COLO668 (cell line): ENCODE measurements at regions not wholly inside any gene's neighbourhood (a gene's known extent, or its start where the extent isn't known, plus 50 kb on each side); places are given as distances from the start of the nearest gene placed in this dataset.
A peak's percentile ranks its signal among the peaks of the same experiment; 100 is the strongest.
"Not testable (repeated sequence)": the region's sequence is repeated elsewhere in the genome, so short reads cannot be mapped to it uniquely, and the experiment has no call there.

Experiments
- DNase-seq: peaks from one replicate; lab custom pipeline; 2025; ENCODE audit not compliant: unreplicated experiment; lab: John Stamatoyannopoulos, UW

- DNase-seq: no peak
Measured at GRCh38 chrX:74085642-74086236, 218.2 kb upstream of the ZCCHC13 start.

GRCh38 chrX:74080165-74080564, 223.8 kb upstream of the ZCCHC13 start:
- DNase-seq: no peak

- no peak for DNase-seq
Measured at GRCh38 chrX:74065831-74066390, 213.4 kb upstream of the XIST start.

- DNase-seq: no peak
Measured at GRCh38 chrX:74063426-74064155, 211.1 kb upstream of the XIST start.

- DNase-seq: no peak
Measured at GRCh38 chrX:74061879-74062278, 209.4 kb upstream of the XIST start.

- no peak for DNase-seq
Measured at GRCh38 chrX:74049126-74049525, 196.6 kb upstream of the XIST start.

GRCh38 chrX:74034066-74034465, 181.6 kb upstream of the XIST start:
- DNase-seq: not testable (repeated sequence)

- DNase-seq: not testable (repeated sequence)
Measured at GRCh38 chrX:74031527-74031926, 179.0 kb upstream of the XIST start.

- not testable (repeated sequence) for DNase-seq
Measured at GRCh38 chrX:74030766-74031165, 178.3 kb upstream of the XIST start.

- DNase-seq: not testable (repeated sequence)
Measured at GRCh38 chrX:74025145-74025544, 172.6 kb upstream of the XIST start.

- DNase-seq: no peak
Measured at GRCh38 chrX:74023203-74023602, 170.7 kb upstream of the XIST start.

GRCh38 chrX:74018253-74018652, 165.7 kb upstream of the XIST start:
- no peak for DNase-seq

GRCh38 chrX:74015379-74016019, 163.0 kb upstream of the XIST start:
- DNase-seq: peak; percentile 44

- DNase-seq: no peak
Measured at GRCh38 chrX:74009041-74009440, 156.5 kb upstream of the XIST start.

- no peak for DNase-seq
Measured at GRCh38 chrX:73992019-73992418, 139.5 kb upstream of the XIST start.

- no peak for DNase-seq
Measured at GRCh38 chrX:73987166-73987565, 134.7 kb upstream of the XIST start.

- no peak for DNase-seq
Measured at GRCh38 chrX:73979551-73980131, 127.1 kb upstream of the XIST start.

- no peak for DNase-seq
Measured at GRCh38 chrX:73977542-73978169, 125.1 kb upstream of the XIST start.

- DNase-seq: not testable (repeated sequence)
Measured at GRCh38 chrX:73967461-73967860, 114.9 kb upstream of the XIST start.

GRCh38 chrX:73965833-73966232, 113.3 kb upstream of the XIST start:
- DNase-seq: no peak

GRCh38 chrX:73964579-73964978, 112.1 kb upstream of the XIST start:
- no peak for DNase-seq
